HL-60 (cell line): ENCODE measurements at regions not wholly inside any gene's neighbourhood (a gene's known extent, or its start where the extent isn't known, plus 50 kb on each side); places are given as distances from the start of the nearest gene placed in this dataset.

ENCODE experiments used
- DNase-seq, 2 experiments: peaks; one replicate each; pipeline ENCODE4 v3.0.0-alpha.2; 2010 to 2020; ENCODE audit warnings: low read depth in 1 of 2, low spot score in 1 of 2
- H3K27ac ChIP-seq: fragments of 250-450 bp; sonication (Bioruptor Pico); replicated peaks from 2 replicates; pipeline ENCODE4 v1.5.1; 2020; ENCODE audit warnings: mild to moderate bottlenecking, moderate library complexity
- H3K27me3 ChIP-seq: fragments of 250-450 bp; sonication (Bioruptor Pico); 2 replicates; pipeline ENCODE4 v1.5.1; 2021; ENCODE audit warnings: mild to moderate bottlenecking, moderate library complexity; ENCODE audit not compliant: insufficient read depth, poor library complexity, severe bottlenecking
- H3K4me3 ChIP-seq: replicated peaks from 2 replicates; pipeline ENCODE4 v1.5.1; 2011; ENCODE audit warnings: mild to moderate bottlenecking, control low read depth, low read length; ENCODE audit not compliant: insufficient read depth
- CTCF ChIP-seq: IDR thresholded peaks from one replicate; pipeline ENCODE4 v1.5.1; 2011; ENCODE audit warnings: low read length, control low read depth, inconsistent platforms; ENCODE audit not compliant: insufficient read depth
- GABPA ChIP-seq: IDR thresholded peaks from 2 replicates; pipeline ENCODE4 v1.6.1; 2012; ENCODE audit warnings: low read depth
- POLR2AphosphoS5 ChIP-seq: IDR thresholded peaks from 2 replicates; pipeline ENCODE4 v1.6.1; 2012; ENCODE audit warnings: low read depth
- REST ChIP-seq: IDR thresholded peaks from 2 replicates; pipeline ENCODE4 v1.6.1; 2012; ENCODE audit warnings: low read depth; ENCODE audit not compliant: insufficient replicate concordance
- SPI1 ChIP-seq: IDR thresholded peaks from 2 replicates; pipeline ENCODE4 v1.6.1; 2012; ENCODE audit warnings: low read depth, mild to moderate bottlenecking, borderline replicate concordance

- H3K27ac ChIP-seq, result no peak overlapping the region
- no peak overlapping the region for H3K4me3 ChIP-seq
- TF ChIP-seq POLR2AphosphoS5 (no peak), REST (no peak), SPI1 (no peak), GABPA (no peak), CTCF (no peak)
- no peaks in the 10 kb centered on the region for H3K27me3 ChIP-seq
- no peak for DNase-seq
Observed at GRCh38 chr12:87441511-87441910, 587.7 kb downstream of the C12orf50 start.

GRCh38 chr12:87439990-87440827 is 589.0 kb downstream of the C12orf50 start:
- TF ChIP-seq REST (no peak), CTCF (no peak), POLR2AphosphoS5 (no peak)
- no peak overlapping the region for H3K4me3 ChIP-seq
- H3K27me3 ChIP-seq, result no peaks in the 10 kb centered on the region
- no peak for DNase-seq
- no peak overlapping the region for H3K27ac ChIP-seq

- H3K27ac ChIP-seq, result no peak overlapping the region
- no peaks in the 10 kb centered on the region for H3K27me3 ChIP-seq
- no peak for DNase-seq
- TF ChIP-seq SPI1 (no peak), POLR2AphosphoS5 (no peak), GABPA (no peak), CTCF (no peak), REST (no peak)
- H3K4me3 ChIP-seq, result no peak overlapping the region
Observed at GRCh38 chr12:87430444-87430843, 598.8 kb downstream of the C12orf50 start.
